SU-DHL-6 (cell line): ENCODE measurements at regions not wholly inside any gene's neighbourhood (a gene's known extent, or its start where the extent isn't known, plus 50 kb on each side); places are given as distances from the start of the nearest gene placed in this dataset.

Experiments
- CTCF ChIP-seq: fragments of 200-600 bp; sonication (generic); IDR thresholded peaks from one replicate; pipeline ENCODE4 v1.5.1; 2017; ENCODE audit warnings: antibody characterized with exemption, mild to moderate bottlenecking, low read length, moderate library complexity; ENCODE audit not compliant: insufficient read depth, poor library complexity, severe bottlenecking
- EZH2phosphoT487 ChIP-seq: fragments of 200-600 bp; sonication (generic), shearing (Covaris generic); conservative IDR thresholded peaks from 2 replicates; pipeline ENCODE4 v1.6.1; 2018; ENCODE audit warnings: mild to moderate bottlenecking, antibody characterized with exemption, low read length, moderate library complexity, mixed read lengths

- no peak for TF ChIP-seq CTCF
- TF ChIP-seq EZH2phosphoT487 = no peak
Observed at GRCh38 chr5:31023105-31023504, 170.4 kb upstream of the CDH6 start.
